IPS DF 6.9 (cell line): ENCODE measurements at regions not wholly inside any gene's neighbourhood (a gene's known extent, or its start where the extent isn't known, plus 50 kb on each side); places are given as distances from the start of the nearest gene placed in this dataset.

Experiments used
- DNase-seq: peaks from one replicate; pipeline ENCODE4 v3.0.0-alpha.2; 2013; ENCODE audit warnings: low read depth, low spot score
- H3K27ac ChIP-seq: one replicate; pipeline ENCODE4 v1.5.1; 2013; ENCODE audit warnings: low read length, control low read depth
- H3K27me3 ChIP-seq: 2 replicates; pipeline ENCODE4 v1.6.1; 2013; ENCODE audit warnings: mild to moderate bottlenecking, low read length; ENCODE audit not compliant: control insufficient read depth, insufficient read depth
- H3K36me3 ChIP-seq: 2 replicates; pipeline ENCODE4 v1.6.1; 2013; ENCODE audit warnings: low read length; ENCODE audit not compliant: control insufficient read depth, insufficient read depth
- H3K4me1 ChIP-seq: 2 replicates; pipeline ENCODE4 v1.6.1; 2013; ENCODE audit warnings: low read length; ENCODE audit not compliant: control insufficient read depth, insufficient read depth
- H3K4me3 ChIP-seq: 2 replicates; pipeline ENCODE4 v1.5.1; 2013; ENCODE audit warnings: mild to moderate bottlenecking, low read length
- H3K9me3 ChIP-seq: 2 replicates; pipeline ENCODE4 v1.6.1; 2013; ENCODE audit warnings: low read length, inconsistent platforms; ENCODE audit not compliant: control insufficient read depth, insufficient read depth
- WGBS: extraction: QIAGEN DNeasy Blood & Tissue Kit; methylation state at CpG from one replicate; pipeline ENCODE4 v1.1.7; 2013; ENCODE audit warnings: mixed read lengths, missing lambda C conversion rate; ENCODE audit not compliant: insufficient read length, insufficient coverage; 5-methylcytosine and 5-hydroxymethylcytosine counted together

DNA sequence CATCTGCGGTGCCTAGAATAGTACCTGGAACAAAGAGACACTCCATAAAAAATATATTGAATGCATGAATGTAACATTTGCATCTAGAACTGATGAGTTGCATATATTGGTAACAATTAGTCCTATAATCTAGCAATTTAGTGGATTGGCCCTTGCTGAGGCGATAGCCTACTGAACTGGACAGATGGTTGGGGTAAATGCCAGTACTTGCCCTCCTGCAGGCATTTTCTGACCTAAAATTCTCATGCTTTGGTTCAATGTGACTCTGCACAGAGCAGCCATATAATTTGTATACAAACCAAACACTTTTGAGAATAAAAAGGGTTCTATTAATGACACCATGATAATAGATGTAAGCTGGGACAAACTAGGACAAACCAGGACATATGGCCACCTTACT lies 313.6 kb downstream of the OLFM3 start:
- DNase-seq: no peak
- H3K9me3 ChIP-seq: no peaks in the 10 kb centered on the region
- H3K36me3 ChIP-seq: no peaks in the 10 kb centered on the region
- no peak overlapping the region for H3K4me3 ChIP-seq
- no CpG with 5 or more reads among the region's 2 CpGs for WGBS
- no peaks in the 10 kb centered on the region for H3K4me1 ChIP-seq
- H3K27me3 ChIP-seq: no peaks in the 10 kb centered on the region
- H3K27ac ChIP-seq: no peak overlapping the region

- Histone ChIP-seq H3K9me3 (no peaks in the 10 kb centered on the region), H3K27ac (no peak overlapping the region), H3K36me3 (no peaks in the 10 kb centered on the region), H3K4me3 (no peak overlapping the region), H3K4me1 (no peaks in the 10 kb centered on the region), H3K27me3 (no peaks in the 10 kb centered on the region)
- no peak for DNase-seq
- no CpG with 5 or more reads among the region's 3 CpGs for WGBS
Observed at GRCh38 chr1:101683561-101683960, 313.2 kb downstream of the OLFM3 start.

GRCh38 chr1:101697072-101697471 lies 299.7 kb downstream of the OLFM3 start:
- Histone ChIP-seq H3K27me3 (no peaks in the 10 kb centered on the region), H3K9me3 (no peaks in the 10 kb centered on the region), H3K27ac (no peak overlapping the region), H3K4me1 (no peaks in the 10 kb centered on the region), H3K36me3 (no peaks in the 10 kb centered on the region), H3K4me3 (no peak overlapping the region)
- no CpG with 5 or more reads among the region's 1 CpG for WGBS
- no peak for DNase-seq

GRCh38 chr1:101698681-101699080 lies 298.0 kb downstream of the OLFM3 start:
- no CpG with 5 or more reads among the region's 1 CpG for WGBS
- Histone ChIP-seq H3K9me3 (no peaks in the 10 kb centered on the region), H3K36me3 (no peaks in the 10 kb centered on the region), H3K27ac (no peak overlapping the region), H3K4me1 (no peaks in the 10 kb centered on the region), H3K27me3 (no peaks in the 10 kb centered on the region), H3K4me3 (no peak overlapping the region)
- DNase-seq: no peak

DNA sequence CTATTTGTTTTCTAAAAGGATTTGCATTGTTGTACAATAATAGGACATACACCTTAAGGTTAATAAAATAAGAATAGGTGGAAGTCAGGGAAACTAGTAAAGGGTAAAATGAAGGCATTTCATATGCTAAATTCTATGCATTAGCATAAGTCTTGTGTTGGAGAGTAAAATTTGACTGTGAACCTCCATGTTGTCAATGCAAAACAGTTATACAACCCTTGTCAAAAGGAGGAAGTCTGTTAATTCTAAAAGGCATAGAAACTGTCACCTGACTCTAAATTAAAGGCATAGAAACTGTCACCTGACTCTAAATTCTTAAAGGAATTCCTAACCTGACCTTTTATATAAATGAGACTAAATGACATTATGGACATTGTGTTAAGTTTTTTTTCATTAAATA lies 291.8 kb downstream of the OLFM3 start:
- Histone ChIP-seq H3K27ac (no peak overlapping the region), H3K36me3 (no peaks in the 10 kb centered on the region), H3K27me3 (no peaks in the 10 kb centered on the region), H3K4me3 (no peak overlapping the region), H3K4me1 (peaks cover 3% of the 10 kb centered on the region), H3K9me3 (no peaks in the 10 kb centered on the region)
- DNase-seq: no peak

DNA sequence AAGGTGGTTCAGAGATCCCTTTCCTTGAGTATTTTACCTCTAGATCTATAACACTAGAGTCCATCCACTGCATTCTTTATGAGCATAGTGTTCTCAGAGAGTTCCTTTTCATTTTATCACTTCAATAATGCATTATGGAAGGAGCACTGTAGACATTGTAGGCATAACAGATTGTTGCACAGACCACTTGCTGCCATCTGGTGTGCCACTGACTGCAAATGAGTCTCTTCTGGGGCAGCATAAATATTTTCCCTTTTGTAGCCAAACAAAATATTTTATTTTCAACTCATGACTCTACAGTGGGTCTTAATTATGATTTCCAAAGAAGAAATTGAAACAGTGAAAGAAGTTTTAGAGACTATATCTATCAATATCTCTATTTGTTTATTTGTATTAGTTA lies 290.4 kb downstream of the OLFM3 start:
- H3K4me1 ChIP-seq: peaks cover 3% of the 10 kb centered on the region
- H3K9me3 ChIP-seq: no peaks in the 10 kb centered on the region
- no peak for DNase-seq
- H3K4me3 ChIP-seq: no peak overlapping the region
- H3K27me3 ChIP-seq: no peaks in the 10 kb centered on the region
- no peak overlapping the region for H3K27ac ChIP-seq
- H3K36me3 ChIP-seq: no peaks in the 10 kb centered on the region

DNA sequence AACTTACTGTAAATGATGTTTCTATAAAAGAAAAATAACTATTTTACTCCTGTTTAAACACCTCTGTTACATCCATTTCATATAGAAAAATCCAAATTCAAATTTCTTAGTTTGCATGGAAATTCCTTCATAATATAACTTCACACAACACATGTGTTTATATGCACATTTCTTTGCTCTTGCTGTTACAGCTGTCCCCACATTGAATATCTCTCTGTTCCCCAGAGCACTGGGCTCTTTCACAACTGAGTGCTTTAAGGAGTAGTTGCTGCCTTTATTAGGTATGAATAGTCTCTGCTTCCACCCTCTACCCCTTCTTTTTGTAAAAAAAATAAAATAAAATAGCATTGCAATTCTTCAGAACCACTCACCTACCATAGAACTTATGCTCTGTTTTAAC lies 287.0 kb downstream of the OLFM3 start:
- H3K9me3 ChIP-seq: no peaks in the 10 kb centered on the region

GRCh38 chr1:101713760-101714159 lies 283.0 kb downstream of the OLFM3 start:
- DNase-seq: no peak
- no peaks in the 10 kb centered on the region; the same call in 1 of the 2 replicates for H3K4me1 ChIP-seq
- no peaks in the 10 kb centered on the region for H3K27me3 ChIP-seq
- no CpG with 5 or more reads among the region's 1 CpG for WGBS
- H3K9me3 ChIP-seq: no peaks in the 10 kb centered on the region
- no peaks in the 10 kb centered on the region for H3K36me3 ChIP-seq
- H3K27ac ChIP-seq: no peak overlapping the region
- no peak overlapping the region for H3K4me3 ChIP-seq

More for the DNA sequence above, 287.0 kb downstream of the OLFM3 start:
- Histone ChIP-seq H3K36me3 (no peaks in the 10 kb centered on the region), H3K4me3 (no peak overlapping the region), H3K27ac (no peak overlapping the region), H3K4me1 (peaks cover 3% of the 10 kb centered on the region), H3K27me3 (no peaks in the 10 kb centered on the region)
- DNase-seq: no peak

GRCh38 chr1:101723415-101723814 lies 273.3 kb downstream of the OLFM3 start:
- no peaks in the 10 kb centered on the region for H3K27me3 ChIP-seq
- DNase-seq: no peak
- no peaks in the 10 kb centered on the region for H3K9me3 ChIP-seq
- no peak overlapping the region for H3K4me3 ChIP-seq
- no CpG with 5 or more reads among the region's 4 CpGs for WGBS
- H3K36me3 ChIP-seq: no peaks in the 10 kb centered on the region
- no peaks in the 10 kb centered on the region for H3K4me1 ChIP-seq
- no peak overlapping the region for H3K27ac ChIP-seq

- Histone ChIP-seq H3K4me1 (no peaks in the 10 kb centered on the region), H3K9me3 (no peaks in the 10 kb centered on the region), H3K27ac (no peak overlapping the region), H3K27me3 (no peaks in the 10 kb centered on the region), H3K36me3 (no peaks in the 10 kb centered on the region), H3K4me3 (no peak overlapping the region)
- DNase-seq: no peak
- WGBS: no CpG with 5 or more reads among the region's 5 CpGs
Observed at GRCh38 chr1:101728029-101728428, 268.7 kb downstream of the OLFM3 start.

DNA sequence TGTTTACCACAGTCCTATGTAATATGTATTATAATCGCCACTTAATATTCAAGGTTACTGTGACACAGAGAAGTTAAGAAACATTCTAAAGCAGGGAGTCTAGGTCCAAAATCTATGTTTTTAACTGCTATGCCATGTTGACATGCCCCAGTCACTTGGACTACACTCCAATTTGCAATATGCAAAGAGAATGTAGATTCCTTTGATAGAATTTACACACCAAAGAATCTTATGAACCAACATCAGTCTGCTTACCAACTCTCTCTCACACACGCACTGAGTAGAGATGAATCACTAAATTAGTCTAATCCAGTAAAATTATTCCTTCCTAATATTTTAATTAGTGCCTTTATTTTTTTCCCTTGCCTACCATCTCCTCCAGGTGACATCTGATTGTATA lies 266.2 kb downstream of the OLFM3 start:
- no peaks in the 10 kb centered on the region for H3K36me3 ChIP-seq
- H3K27me3 ChIP-seq: no peaks in the 10 kb centered on the region
- no peak overlapping the region for H3K4me3 ChIP-seq
- no peaks in the 10 kb centered on the region for H3K9me3 ChIP-seq
- no CpG with 5 or more reads among the region's 2 CpGs for whole genome bisulfite sequencing
- no peak overlapping the region for H3K27ac ChIP-seq
- DNase-seq: no peak
- H3K4me1 ChIP-seq: no peaks in the 10 kb centered on the region
